Left ventricle myocardium inferior (tissue), 1 donor: ENCODE measurements at regions not wholly inside any gene's neighbourhood (a gene's known extent, or its start where the extent isn't known, plus 50 kb on each side); places are given as distances from the start of the nearest gene placed in this dataset.

ENCODE experiments used
- DNase-seq: peaks from one replicate; pipeline ENCODE4 v3.0.0-alpha.2; 2020
- H3K27ac ChIP-seq: fragments of 200-600 bp; replicated peaks from 2 replicates; pipeline ENCODE4 v1.8.0; 2021
- H3K27me3 ChIP-seq: fragments of 200-600 bp; 2 replicates; pipeline ENCODE4 v1.8.0; 2021; ENCODE audit warnings: low read depth
- H3K36me3 ChIP-seq: fragments of 200-600 bp; 2 replicates; pipeline ENCODE4 v1.8.0; 2021
- H3K4me1 ChIP-seq: fragments of 200-600 bp; 2 replicates; pipeline ENCODE4 v1.8.0; 2021
- H3K4me3 ChIP-seq: fragments of 200-600 bp; 2 replicates; pipeline ENCODE4 v1.8.0; 2021; ENCODE audit warnings: mild to moderate bottlenecking, moderate library complexity
- H3K9me3 ChIP-seq: fragments of 200-600 bp; replicated peaks from 2 replicates; pipeline ENCODE4 v1.8.0; 2021
- CTCF ChIP-seq: fragments of 200-600 bp; IDR thresholded peaks from 2 replicates; pipeline ENCODE4 v1.8.0; 2021; ENCODE audit warnings: antibody characterized with exemption, mild to moderate bottlenecking, borderline replicate concordance
- intact Hi-C: fragments of 100-400 bp; cut with micrococcal nuclease; formaldehyde crosslinking; loops from one replicate; pipeline ENCODE4 v1.11.0; 2022
- donor health status: DM: no; HTN: yes; CAD: no; lungs with severe emphysema.

GRCh38 chr7:155945670-155946325 is 133.5 kb upstream of the SHH start:
- no peak overlapping the region for H3K4me3 ChIP-seq
- no peaks in the 10 kb centered on the region for H3K9me3 ChIP-seq
- no peak for DNase-seq
- TF ChIP-seq CTCF: no peak
- H3K36me3 ChIP-seq: no peaks in the 10 kb centered on the region
- H3K27me3 ChIP-seq: peaks cover 67% of the 10 kb centered on the region
- intact Hi-C loops: no loop called here
- H3K4me1 ChIP-seq: no peaks in the 10 kb centered on the region
- no peak overlapping the region for H3K27ac ChIP-seq

- H3K36me3 ChIP-seq: no peaks in the 10 kb centered on the region
- intact Hi-C loops: no loop called here
Measured at GRCh38 chr7:155944901-155945300, 132.6 kb upstream of the SHH start.

DNA sequence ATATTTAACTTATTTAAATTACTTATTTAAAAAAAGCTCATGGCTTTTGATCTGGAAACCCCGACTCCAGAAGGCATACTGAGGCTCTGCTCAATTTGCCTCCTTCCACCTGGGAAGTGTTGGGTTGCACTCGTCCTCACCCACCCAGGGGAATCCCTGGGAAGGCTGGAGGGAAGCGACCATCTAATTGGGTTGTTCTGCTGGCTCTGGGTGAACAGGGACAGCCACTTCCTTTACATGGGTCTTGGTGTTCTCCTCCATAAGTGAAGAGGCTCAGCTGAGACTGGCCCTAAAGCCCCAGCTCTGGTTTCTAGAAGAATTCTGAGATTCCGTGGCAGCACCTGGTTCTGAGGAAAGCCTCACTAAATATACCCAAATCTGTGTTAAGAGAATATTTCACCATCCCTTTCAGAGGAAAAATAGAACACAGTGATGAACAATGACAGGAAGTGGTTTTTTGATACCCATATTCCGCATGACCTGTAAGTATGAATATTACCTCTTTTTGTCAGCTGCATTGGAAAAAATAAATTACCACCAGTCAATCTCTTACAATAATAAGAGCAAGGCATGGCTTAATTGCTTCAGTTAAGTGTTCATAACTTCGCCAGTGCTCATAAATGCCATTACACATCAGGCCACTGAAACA is 131.1 kb upstream of the SHH start:
- H3K4me1 ChIP-seq: no peaks in the 10 kb centered on the region
- no peaks in the 10 kb centered on the region for H3K36me3 ChIP-seq
- TF ChIP-seq CTCF: no peak
- H3K4me3 ChIP-seq: no peak overlapping the region
- H3K27ac ChIP-seq: no peak overlapping the region
- peaks cover 64% of the 10 kb centered on the region for H3K27me3 ChIP-seq
- H3K9me3 ChIP-seq: peaks cover 16% of the 10 kb centered on the region
- intact Hi-C loops: no loop called here
- no peak for DNase-seq

More at GRCh38 chr7:155944901-155945300, 132.6 kb upstream of the SHH start:
- Histone ChIP-seq H3K9me3 (peaks cover 6% of the 10 kb centered on the region), H3K4me1 (no peaks in the 10 kb centered on the region), H3K4me3 (no peak overlapping the region), H3K27ac (no peak overlapping the region), H3K27me3 (peaks cover 67% of the 10 kb centered on the region)
- DNase-seq: no peak
- no peak for TF ChIP-seq CTCF

GRCh38 chr7:155942226-155942950 is 130.1 kb upstream of the SHH start:
- intact Hi-C loops: no loop called here
- Histone ChIP-seq H3K4me3 (no peak overlapping the region), H3K9me3 (peaks cover 16% of the 10 kb centered on the region), H3K4me1 (no peaks in the 10 kb centered on the region), H3K27me3 (peaks cover 63% of the 10 kb centered on the region), H3K27ac (no peak overlapping the region), H3K36me3 (no peaks in the 10 kb centered on the region)
- DNase-seq: no peak
- TF ChIP-seq CTCF: no peak

GRCh38 chr7:155941688-155942087 is 129.4 kb upstream of the SHH start:
- Histone ChIP-seq H3K4me3 (no peak overlapping the region), H3K27ac (no peak overlapping the region), H3K36me3 (no peaks in the 10 kb centered on the region), H3K4me1 (no peaks in the 10 kb centered on the region), H3K9me3 (peaks cover 16% of the 10 kb centered on the region), H3K27me3 (peaks cover 63% of the 10 kb centered on the region)
- intact Hi-C loops: no loop called here
- no peak for DNase-seq
- TF ChIP-seq CTCF: no peak
